Thyroid gland (tissue), 4 donors: ENCODE measurements at regions not wholly inside any gene's neighbourhood (a gene's known extent, or its start where the extent isn't known, plus 50 kb on each side); places are given as distances from the start of the nearest gene placed in this dataset.

Source experiments
- DNase-seq, 2 donors: peaks; one replicate each; pipeline ENCODE4 v3.0.0-alpha.2; 2019
- H3K27ac ChIP-seq, 3 donors: fragments of 200-600 bp; sonication (generic); 1 replicate in 2 of 3; 2 replicates in 1 of 3; pipeline ENCODE4 v1.5.1; 2016 to 2019; ENCODE audit warnings: mild to moderate bottlenecking in 1 of 3, moderate library complexity in 1 of 3
- H3K27me3 ChIP-seq: fragments of 200-600 bp; sonication (generic); one replicate; pipeline ENCODE4 v1.5.1; 2019
- H3K36me3 ChIP-seq, 2 donors: fragments of 200-600 bp; sonication (generic); one replicate each; pipeline ENCODE4 v1.5.1; 2016 to 2019
- H3K4me1 ChIP-seq, 2 donors: fragments of 200-600 bp; sonication (generic); one replicate each; pipeline ENCODE4 v1.5.1; 2017 to 2019
- H3K4me3 ChIP-seq, 3 donors: fragments of 200-600 bp; sonication (generic); replicated peaks in 1 of 3; 1 replicate in 2 of 3; 2 replicates in 1 of 3; pipeline ENCODE4 v1.5.1; 2016; ENCODE audit warnings: mild to moderate bottlenecking in 1 of 3
- H3K9me3 ChIP-seq: fragments of 200-600 bp; sonication (generic); one replicate; pipeline ENCODE4 v1.5.1; 2017
- POLR2A ChIP-seq, 2 donors: fragments of 450-650 bp; IDR thresholded peaks; one replicate each; pipeline ENCODE4 v1.6.1; 2017; ENCODE audit warnings: antibody characterized with exemption in 2 of 2, mild to moderate bottlenecking in 2 of 2, moderate library complexity in 1 of 2
- WGBS, 2 donors: methylation state at CpG; one replicate each; pipeline ENCODE4 v1.1.5; 2017; 5-methylcytosine and 5-hydroxymethylcytosine counted together
- intact Hi-C: fragments of 100-400 bp; cut with DNase I; formaldehyde crosslinking; loops from one replicate; pipeline ENCODE4 v1.15.1; 2023
- TF ChIP-seq, protein P1 (sequence below), 6 experiments: fragments of 200-600 bp in 3 of 6; fragments of 450-650 bp in 3 of 6; sonication (generic) in 3 of 6; IDR thresholded peaks; one replicate each; pipeline ENCODE4 v1.5.1; 2016 to 2019; ENCODE audit warnings: antibody characterized with exemption in 6 of 6, mild to moderate bottlenecking in 2 of 6, inconsistent platforms in 1 of 6, moderate library complexity in 1 of 6

- no peaks in the 10 kb centered on the region for H3K27me3 ChIP-seq
- WGBS, 2 donors: 93 to 97% methylated on average over 8 to 9 of the region's 9 CpGs
- no peak overlapping the region for H3K27ac ChIP-seq
- DNase-seq: no peak
- TF ChIP-seq, protein P1, sequence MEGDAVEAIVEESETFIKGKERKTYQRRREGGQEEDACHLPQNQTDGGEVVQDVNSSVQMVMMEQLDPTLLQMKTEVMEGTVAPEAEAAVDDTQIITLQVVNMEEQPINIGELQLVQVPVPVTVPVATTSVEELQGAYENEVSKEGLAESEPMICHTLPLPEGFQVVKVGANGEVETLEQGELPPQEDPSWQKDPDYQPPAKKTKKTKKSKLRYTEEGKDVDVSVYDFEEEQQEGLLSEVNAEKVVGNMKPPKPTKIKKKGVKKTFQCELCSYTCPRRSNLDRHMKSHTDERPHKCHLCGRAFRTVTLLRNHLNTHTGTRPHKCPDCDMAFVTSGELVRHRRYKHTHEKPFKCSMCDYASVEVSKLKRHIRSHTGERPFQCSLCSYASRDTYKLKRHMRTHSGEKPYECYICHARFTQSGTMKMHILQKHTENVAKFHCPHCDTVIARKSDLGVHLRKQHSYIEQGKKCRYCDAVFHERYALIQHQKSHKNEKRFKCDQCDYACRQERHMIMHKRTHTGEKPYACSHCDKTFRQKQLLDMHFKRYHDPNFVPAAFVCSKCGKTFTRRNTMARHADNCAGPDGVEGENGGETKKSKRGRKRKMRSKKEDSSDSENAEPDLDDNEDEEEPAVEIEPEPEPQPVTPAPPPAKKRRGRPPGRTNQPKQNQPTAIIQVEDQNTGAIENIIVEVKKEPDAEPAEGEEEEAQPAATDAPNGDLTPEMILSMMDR (IDR thresholded peaks at IDR 0.05): no peak
- no peak for TF ChIP-seq POLR2A (IDR thresholded peaks at IDR 0.05)
- no peaks in the 10 kb centered on the region for H3K36me3 ChIP-seq
- H3K4me3 ChIP-seq: no peak overlapping the region
- no peaks in the 10 kb centered on the region for H3K9me3 ChIP-seq
- H3K4me1 ChIP-seq: peaks cover 0 to 11% of the 10 kb centered on the region in 2 donors
- intact Hi-C loops: no loop called here
Observed at GRCh38 chr2:9775351-9775750, 67.9 kb upstream of the TAF1B start.

- intact Hi-C loops: no loop called here
- H3K4me3 ChIP-seq: no peak overlapping the region
- no peaks in the 10 kb centered on the region for H3K9me3 ChIP-seq
- no peaks in the 10 kb centered on the region for H3K36me3 ChIP-seq
- DNase-seq: no peak
- peaks cover 0 to 3% of the 10 kb centered on the region in 2 donors for H3K4me1 ChIP-seq
- TF ChIP-seq POLR2A (IDR thresholded peaks at IDR 0.05): no peak
- TF ChIP-seq, protein P1 (IDR thresholded peaks at IDR 0.05): no peak
- H3K27me3 ChIP-seq: no peaks in the 10 kb centered on the region
- 89 to 93% methylated on average over 8 to 9 of the region's 9 CpGs for WGBS, 2 donors
- H3K27ac ChIP-seq: no peak overlapping the region
Observed at GRCh38 chr2:9775999-9776712, 67.1 kb upstream of the TAF1B start.

- no peak for DNase-seq
- no peaks in the 10 kb centered on the region for H3K4me1 ChIP-seq
- H3K36me3 ChIP-seq: no peaks in the 10 kb centered on the region
- no peak overlapping the region for H3K27ac ChIP-seq
- WGBS, 2 donors: 94 to 100% methylated on average over 2 to 3 of the region's 6 CpGs
- no peaks in the 10 kb centered on the region for H3K9me3 ChIP-seq
- TF ChIP-seq, protein P1 (IDR thresholded peaks at IDR 0.05): no peak
- no peaks in the 10 kb centered on the region for H3K27me3 ChIP-seq
- intact Hi-C loops: no loop called here
- no peak overlapping the region for H3K4me3 ChIP-seq
Observed at GRCh38 chr2:9777081-9777480, 66.2 kb upstream of the TAF1B start.

GRCh38 chr2:9778012-9778411, 65.3 kb upstream of the TAF1B start:
- no peaks in the 10 kb centered on the region for H3K9me3 ChIP-seq
- H3K4me1 ChIP-seq: no peaks in the 10 kb centered on the region
- 86 to 95% methylated on average over 3 to 8 of the region's 9 CpGs for WGBS, 2 donors
- intact Hi-C loops: no loop called here
- no peak for DNase-seq
- no peak overlapping the region for H3K27ac ChIP-seq
- no peaks in the 10 kb centered on the region for H3K36me3 ChIP-seq
- H3K4me3 ChIP-seq: no peak overlapping the region
- no peaks in the 10 kb centered on the region for H3K27me3 ChIP-seq
- TF ChIP-seq, protein P1 (IDR thresholded peaks at IDR 0.05): no peak
- TF ChIP-seq POLR2A (IDR thresholded peaks at IDR 0.05): no peak

GRCh38 chr2:9778471-9779316, 64.6 kb upstream of the TAF1B start:
- Histone ChIP-seq H3K4me3 (no peak overlapping the region), H3K4me1 (no peaks in the 10 kb centered on the region), H3K36me3 (no peaks in the 10 kb centered on the region), H3K27me3 (no peaks in the 10 kb centered on the region), H3K9me3 (no peaks in the 10 kb centered on the region), H3K27ac (no peak overlapping the region)
- intact Hi-C loops: no loop called here
- DNase-seq: no peak
- TF ChIP-seq, protein P1 (IDR thresholded peaks at IDR 0.05): no peak
- no peak for TF ChIP-seq POLR2A (IDR thresholded peaks at IDR 0.05)
- WGBS, 2 donors: 79 to 80% methylated on average over 17 of the region's 17 CpGs
